Trophoblast cell (in vitro differentiated cells and primary cell): ENCODE measurements at regions not wholly inside any gene's neighbourhood (a gene's known extent, or its start where the extent isn't known, plus 50 kb on each side); places are given as distances from the start of the nearest gene placed in this dataset.

Source experiments
- DNase-seq, 2 donors: peaks; one replicate each; pipeline ENCODE4 v3.0.0-alpha.2; 2016
- H2AFZ ChIP-seq: 2 replicates; pipeline ENCODE4 v1.6.1; 2013; ENCODE audit warnings: low read length, moderate library complexity, mild to moderate bottlenecking; ENCODE audit not compliant: insufficient read depth, poor library complexity
- H2AK5ac ChIP-seq: 2 replicates; pipeline ENCODE4 v1.6.1; 2013; ENCODE audit warnings: mild to moderate bottlenecking, low read length
- H2BK120ac ChIP-seq: 2 replicates; pipeline ENCODE4 v1.6.1; 2013; ENCODE audit warnings: low read length, mild to moderate bottlenecking, moderate library complexity; ENCODE audit not compliant: insufficient read depth, poor library complexity
- H2BK12ac ChIP-seq: 2 replicates; pipeline ENCODE4 v1.6.1; 2013; ENCODE audit warnings: mild to moderate bottlenecking, low read length, moderate library complexity
- H2BK5ac ChIP-seq: 2 replicates; pipeline ENCODE4 v1.6.1; 2013; ENCODE audit warnings: low read length, low read depth, moderate library complexity, mild to moderate bottlenecking; ENCODE audit not compliant: poor library complexity
- H3K14ac ChIP-seq: 2 replicates; pipeline ENCODE4 v1.6.1; 2013; ENCODE audit warnings: mild to moderate bottlenecking, low read length
- H3K18ac ChIP-seq: 2 replicates; pipeline ENCODE4 v1.6.1; 2013; ENCODE audit warnings: mild to moderate bottlenecking, low read length
- H3K23ac ChIP-seq: 2 replicates; pipeline ENCODE4 v1.6.1; 2013; ENCODE audit warnings: low read length
- H3K27ac ChIP-seq: 2 replicates; pipeline ENCODE4 v1.5.1; 2013; ENCODE audit warnings: low read depth, mild to moderate bottlenecking, inconsistent platforms, low read length, moderate library complexity
- H3K27me3 ChIP-seq: 2 replicates; pipeline ENCODE4 v1.6.1; 2013; ENCODE audit warnings: inconsistent platforms, mild to moderate bottlenecking, low read length, moderate library complexity; ENCODE audit not compliant: insufficient read depth
- H3K36me3 ChIP-seq, 2 experiments: 1 replicate in 1 of 2; 2 replicates in 1 of 2; pipeline ENCODE4 v1.6.1; 2013; ENCODE audit warnings: low read length in 2 of 2, mild to moderate bottlenecking in 2 of 2, moderate library complexity in 1 of 2; ENCODE audit not compliant: insufficient read depth in 2 of 2, control insufficient read depth in 1 of 2
- H3K4ac ChIP-seq: 2 replicates; pipeline ENCODE4 v1.6.1; 2013; ENCODE audit warnings: low read depth, mild to moderate bottlenecking, low read length, moderate library complexity
- H3K4me1 ChIP-seq, 2 experiments: 1 replicate in 1 of 2; 2 replicates in 1 of 2; pipeline ENCODE4 v1.6.1; 2013; ENCODE audit warnings: low read length in 2 of 2, mild to moderate bottlenecking in 2 of 2, moderate library complexity in 1 of 2; ENCODE audit not compliant: insufficient read depth in 2 of 2, control insufficient read depth in 1 of 2
- H3K4me2 ChIP-seq: 2 replicates; pipeline ENCODE4 v1.6.1; 2013; ENCODE audit warnings: inconsistent platforms, mild to moderate bottlenecking, low read length, moderate library complexity
- H3K4me3 ChIP-seq: 2 replicates; pipeline ENCODE4 v1.5.1; 2013; ENCODE audit warnings: mild to moderate bottlenecking, low read depth, low read length, inconsistent platforms
- H3K79me1 ChIP-seq: one replicate; pipeline ENCODE4 v1.6.1; 2013; ENCODE audit warnings: low read length
- H3K79me2 ChIP-seq: 2 replicates; pipeline ENCODE4 v1.6.1; 2013; ENCODE audit warnings: low read length, mild to moderate bottlenecking; ENCODE audit not compliant: control insufficient read depth, insufficient read depth, poor library complexity
- H3K9ac ChIP-seq: 2 replicates; pipeline ENCODE4 v1.6.1; 2013; ENCODE audit warnings: mild to moderate bottlenecking, low read length
- H3K9me3 ChIP-seq: 2 replicates; pipeline ENCODE4 v1.6.1; 2013; ENCODE audit warnings: low read depth, mild to moderate bottlenecking, control low read depth, inconsistent platforms, low read length; ENCODE audit not compliant: insufficient read depth
- H4K12ac ChIP-seq: 2 replicates; pipeline ENCODE4 v1.6.1; 2013; ENCODE audit warnings: low read depth, mild to moderate bottlenecking, low read length, moderate library complexity
- H4K8ac ChIP-seq: 2 replicates; pipeline ENCODE4 v1.6.1; 2013; ENCODE audit warnings: low read depth, mild to moderate bottlenecking, low read length, moderate library complexity
- H4K91ac ChIP-seq: one replicate; pipeline ENCODE4 v1.6.1; 2013; ENCODE audit warnings: low read depth, mild to moderate bottlenecking, low read length, moderate library complexity
- WGBS: extraction: QIAGEN DNeasy Blood & Tissue Kit; methylation state at CpG from one replicate; pipeline ENCODE4 v1.1.7; 2013; ENCODE audit warnings: missing lambda C conversion rate; ENCODE audit not compliant: insufficient read length, insufficient coverage; ENCODE audit errors: extremely low coverage; 5-methylcytosine and 5-hydroxymethylcytosine counted together

DNA sequence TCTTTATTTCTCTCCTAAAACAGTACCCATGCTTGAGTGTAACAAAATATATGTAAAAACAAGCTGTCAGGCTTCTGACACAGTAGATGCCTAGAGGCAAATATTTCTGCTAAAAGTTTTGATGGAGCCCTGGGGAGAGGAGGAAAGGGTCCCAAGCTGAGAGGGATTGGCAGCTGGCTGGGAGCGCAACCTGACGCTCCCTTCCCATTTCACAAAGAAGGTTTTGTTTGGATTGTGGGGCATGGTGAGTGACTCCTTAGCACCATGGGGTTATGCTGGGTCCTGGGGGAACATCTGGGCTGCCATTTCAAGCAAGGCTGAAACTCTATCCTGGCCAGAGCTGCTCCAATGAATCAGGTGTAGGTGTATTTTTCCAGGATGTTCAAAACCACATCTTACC, 720.5 kb downstream of the MAFB start:
- no peak for DNase-seq
- H3K4me1 ChIP-seq: no peaks in the 10 kb centered on the region
- H2AK5ac ChIP-seq: no peak overlapping the region
- no peak overlapping the region for H3K4me3 ChIP-seq
- no peaks in the 10 kb centered on the region for H3K79me1 ChIP-seq
- no peaks in the 10 kb centered on the region for H3K9me3 ChIP-seq
- H3K18ac ChIP-seq: no peak overlapping the region
- H4K8ac ChIP-seq: no peak overlapping the region
- H2BK12ac ChIP-seq: no peak overlapping the region
- H2BK5ac ChIP-seq: no peak overlapping the region
- H3K4ac ChIP-seq: no peak overlapping the region
- H3K14ac ChIP-seq: no peak overlapping the region
- H3K27ac ChIP-seq: no peak overlapping the region
- no peak overlapping the region for H3K23ac ChIP-seq
- H2BK120ac ChIP-seq: no peak overlapping the region
- H2AFZ ChIP-seq: no peak overlapping the region
- no peaks in the 10 kb centered on the region for H3K27me3 ChIP-seq
- H3K9ac ChIP-seq: no peak overlapping the region
- H4K12ac ChIP-seq: no peak overlapping the region
- WGBS: no CpG with 5 or more reads among the region's 2 CpGs
- no peak overlapping the region for H4K91ac ChIP-seq
- H3K79me2 ChIP-seq: no peaks in the 10 kb centered on the region
- H3K36me3 ChIP-seq: no peaks in the 10 kb centered on the region
- H3K4me2 ChIP-seq: no peak overlapping the region

DNA sequence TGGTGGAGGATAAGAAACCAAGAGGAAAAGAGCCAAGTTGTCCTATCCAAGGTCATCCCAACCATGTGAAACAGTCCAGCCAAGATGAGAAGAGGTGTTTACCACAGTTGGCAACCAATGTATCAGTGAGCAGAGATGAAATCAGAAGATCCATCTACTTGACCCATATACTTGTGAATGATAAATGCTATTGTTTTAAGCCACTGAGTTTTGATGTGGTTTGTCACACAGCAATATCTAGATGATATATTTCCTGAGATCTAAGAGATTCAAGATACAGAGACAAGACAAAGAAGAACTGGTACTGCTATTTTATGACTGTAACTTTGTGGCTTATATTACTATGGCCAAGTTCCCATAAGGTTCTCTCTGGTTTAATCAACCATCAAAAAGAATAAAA, 721.2 kb downstream of the MAFB start:
- no peak overlapping the region for H3K9ac ChIP-seq
- H3K79me1 ChIP-seq: no peaks in the 10 kb centered on the region
- H3K4me2 ChIP-seq: no peak overlapping the region
- H3K27me3 ChIP-seq: no peaks in the 10 kb centered on the region
- no peaks in the 10 kb centered on the region for H3K79me2 ChIP-seq
- H3K23ac ChIP-seq: no peak overlapping the region
- no peaks in the 10 kb centered on the region for H3K4me1 ChIP-seq
- no peak overlapping the region for H3K4ac ChIP-seq
- H2BK12ac ChIP-seq: no peak overlapping the region
- no peak overlapping the region for H4K8ac ChIP-seq
- H4K91ac ChIP-seq: no peak overlapping the region
- H3K9me3 ChIP-seq: no peaks in the 10 kb centered on the region
- H3K4me3 ChIP-seq: no peak overlapping the region
- H2AFZ ChIP-seq: no peak overlapping the region
- no peak overlapping the region for H2BK120ac ChIP-seq
- H3K27ac ChIP-seq: no peak overlapping the region
- DNase-seq: no peak
- no peak overlapping the region for H2AK5ac ChIP-seq
- H3K18ac ChIP-seq: no peak overlapping the region
- no peak overlapping the region for H3K14ac ChIP-seq
- no peak overlapping the region for H4K12ac ChIP-seq
- H3K36me3 ChIP-seq: no peaks in the 10 kb centered on the region
- no peak overlapping the region for H2BK5ac ChIP-seq

GRCh38 chr20:39961637-39962244, 727.3 kb downstream of the MAFB start:
- Histone ChIP-seq H2BK12ac (no peak overlapping the region), H3K14ac (no peak overlapping the region), H3K4me2 (no peak overlapping the region), H3K18ac (no peak overlapping the region), H3K36me3 (no peaks in the 10 kb centered on the region), H2AFZ (no peak overlapping the region), H4K12ac (no peak overlapping the region), H3K9me3 (no peaks in the 10 kb centered on the region), H4K91ac (no peak overlapping the region), H3K27ac (no peak overlapping the region), H3K4me1 (peaks cover 0 to 2% of the 10 kb centered on the region in 2 experiments), H2BK5ac (no peak overlapping the region), H2BK120ac (no peak overlapping the region), H3K4me3 (no peak overlapping the region), H3K4ac (no peak overlapping the region), H3K27me3 (no peaks in the 10 kb centered on the region), H4K8ac (no peak overlapping the region), H3K23ac (no peak overlapping the region), H2AK5ac (no peak overlapping the region), H3K79me2 (no peaks in the 10 kb centered on the region), H3K79me1 (no peaks in the 10 kb centered on the region), H3K9ac (no peak overlapping the region)
- no CpG with 5 or more reads among the region's 6 CpGs for WGBS
- DNase-seq: no peak

- H3K79me2 ChIP-seq: no peaks in the 10 kb centered on the region
- no peak for DNase-seq
- no CpG with 5 or more reads among the region's 7 CpGs for WGBS
- no peak overlapping the region for H2AFZ ChIP-seq
- no peak overlapping the region for H3K18ac ChIP-seq
- H3K4me1 ChIP-seq: peaks cover 0 to 2% of the 10 kb centered on the region in 2 experiments
- H2BK5ac ChIP-seq: no peak overlapping the region
- H3K27ac ChIP-seq: no peak overlapping the region
- no peak overlapping the region for H4K91ac ChIP-seq
- no peak overlapping the region for H3K4ac ChIP-seq
- H3K4me3 ChIP-seq: no peak overlapping the region
- H3K4me2 ChIP-seq: no peak overlapping the region
- H3K9me3 ChIP-seq: no peaks in the 10 kb centered on the region
- no peak overlapping the region for H3K9ac ChIP-seq
- no peak overlapping the region for H3K14ac ChIP-seq
- no peaks in the 10 kb centered on the region for H3K79me1 ChIP-seq
- peak overlapping the region; percentile 14 for H3K23ac ChIP-seq
- no peaks in the 10 kb centered on the region for H3K36me3 ChIP-seq
- no peak overlapping the region for H4K12ac ChIP-seq
- no peaks in the 10 kb centered on the region for H3K27me3 ChIP-seq
- H4K8ac ChIP-seq: no peak overlapping the region
- H2BK120ac ChIP-seq: no peak overlapping the region
- H2BK12ac ChIP-seq: no peak overlapping the region
- H2AK5ac ChIP-seq: no peak overlapping the region
Measured at GRCh38 chr20:39960522-39961428, 728.3 kb downstream of the MAFB start.
